GM12801 (cell line): ENCODE measurements at regions not wholly inside any gene's neighbourhood (a gene's known extent, or its start where the extent isn't known, plus 50 kb on each side); places are given as distances from the start of the nearest gene placed in this dataset.

ENCODE experiments used
- TF ChIP-seq, protein P1 (sequence below): IDR thresholded peaks from one replicate; pipeline ENCODE4 v1.5.1; 2011; ENCODE audit warnings: control low read depth; ENCODE audit not compliant: insufficient read length; ENCODE audit errors: extremely low read depth

DNA sequence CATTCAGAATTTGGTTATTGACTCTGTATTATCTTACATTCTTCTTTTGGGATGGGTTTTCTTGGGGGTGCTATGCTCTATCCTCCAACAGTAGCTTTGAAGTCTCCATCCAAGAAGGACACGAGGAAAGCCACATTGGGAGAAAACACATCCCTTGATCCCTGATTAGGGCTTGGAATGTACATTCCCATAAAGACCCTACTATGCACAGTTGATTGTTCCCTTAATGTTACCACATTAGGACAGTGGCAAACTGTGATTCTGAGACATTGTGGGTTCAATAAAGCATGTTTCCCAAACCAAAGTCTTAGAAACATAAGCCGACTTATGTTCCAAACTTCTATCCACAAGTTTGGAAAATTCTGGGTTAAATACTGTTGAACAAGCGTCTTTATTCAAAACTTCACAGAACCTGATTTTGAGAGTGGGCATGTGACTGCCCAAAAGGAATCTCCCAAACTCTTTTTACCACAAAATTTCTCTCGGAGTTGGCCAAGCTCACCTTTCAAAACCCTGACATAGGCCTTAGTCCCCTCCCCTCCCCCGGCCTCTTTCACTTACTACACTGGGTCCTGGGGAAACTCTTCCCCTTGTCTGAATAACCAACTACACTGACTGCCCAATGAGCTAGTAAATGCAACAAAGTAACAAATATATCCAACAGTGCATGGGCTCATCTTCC is 177.0 kb upstream of the KAZN start:
- TF ChIP-seq, protein P1, sequence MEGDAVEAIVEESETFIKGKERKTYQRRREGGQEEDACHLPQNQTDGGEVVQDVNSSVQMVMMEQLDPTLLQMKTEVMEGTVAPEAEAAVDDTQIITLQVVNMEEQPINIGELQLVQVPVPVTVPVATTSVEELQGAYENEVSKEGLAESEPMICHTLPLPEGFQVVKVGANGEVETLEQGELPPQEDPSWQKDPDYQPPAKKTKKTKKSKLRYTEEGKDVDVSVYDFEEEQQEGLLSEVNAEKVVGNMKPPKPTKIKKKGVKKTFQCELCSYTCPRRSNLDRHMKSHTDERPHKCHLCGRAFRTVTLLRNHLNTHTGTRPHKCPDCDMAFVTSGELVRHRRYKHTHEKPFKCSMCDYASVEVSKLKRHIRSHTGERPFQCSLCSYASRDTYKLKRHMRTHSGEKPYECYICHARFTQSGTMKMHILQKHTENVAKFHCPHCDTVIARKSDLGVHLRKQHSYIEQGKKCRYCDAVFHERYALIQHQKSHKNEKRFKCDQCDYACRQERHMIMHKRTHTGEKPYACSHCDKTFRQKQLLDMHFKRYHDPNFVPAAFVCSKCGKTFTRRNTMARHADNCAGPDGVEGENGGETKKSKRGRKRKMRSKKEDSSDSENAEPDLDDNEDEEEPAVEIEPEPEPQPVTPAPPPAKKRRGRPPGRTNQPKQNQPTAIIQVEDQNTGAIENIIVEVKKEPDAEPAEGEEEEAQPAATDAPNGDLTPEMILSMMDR, result no peak

- TF ChIP-seq, protein P1, result no peak
Observed at GRCh38 chr1:14421977-14422609, 176.4 kb upstream of the KAZN start.

DNA sequence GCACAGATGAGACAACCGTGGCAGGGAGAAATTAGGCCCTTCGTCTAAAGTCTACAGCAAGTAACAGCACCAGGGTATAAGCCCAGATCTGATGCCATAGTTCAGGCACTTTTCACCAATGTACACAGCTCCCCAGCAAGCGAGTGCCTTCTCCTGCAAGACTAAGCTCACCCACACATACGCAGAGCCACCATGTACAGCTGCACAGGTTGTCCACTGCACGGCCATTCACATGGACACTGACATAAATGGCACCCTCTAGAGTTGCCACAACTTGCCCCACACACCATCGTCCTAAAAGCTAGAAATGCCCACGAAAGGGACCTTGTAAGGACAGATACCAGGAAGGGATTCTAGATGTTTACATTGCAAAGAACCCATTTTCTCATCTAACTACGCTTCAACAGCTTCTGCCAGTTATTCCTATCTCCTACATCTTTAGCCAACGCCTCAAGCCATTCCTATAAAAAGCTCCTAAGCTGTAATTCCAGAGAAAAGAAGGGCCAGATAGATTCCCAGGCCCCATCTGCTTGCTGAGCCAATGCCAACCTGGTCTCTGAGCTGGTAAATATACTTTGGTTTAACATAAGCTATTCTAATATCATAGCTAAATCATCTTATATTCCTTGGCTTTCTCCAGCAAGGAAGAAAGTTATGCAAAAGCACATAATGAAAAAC is 174.0 kb upstream of the KAZN start:
- TF ChIP-seq, protein P1, result no peak

DNA sequence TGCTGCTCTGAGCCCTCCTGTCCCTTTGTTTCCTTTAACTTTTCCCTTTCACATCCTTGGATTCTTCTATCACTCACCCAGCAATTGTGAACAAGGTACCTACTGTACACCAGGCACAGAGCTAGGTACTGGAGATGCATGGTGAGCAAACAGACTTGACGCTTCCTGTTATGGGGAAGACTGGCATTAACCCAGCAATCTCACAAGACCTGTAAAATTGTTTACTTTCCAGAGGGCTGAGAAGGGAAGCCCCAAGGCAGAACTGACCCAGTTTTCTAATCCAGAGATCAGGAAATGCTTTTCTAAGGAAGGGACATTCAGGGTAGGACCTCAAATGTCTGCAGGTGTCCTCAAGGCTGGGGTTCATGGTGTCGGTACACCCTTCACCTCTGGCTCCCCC is 171.6 kb upstream of the KAZN start:
- TF ChIP-seq, protein P1, result no peak

GRCh38 chr1:14429577-14429976 is 168.9 kb upstream of the KAZN start:
- TF ChIP-seq, protein P1, result no peak

DNA sequence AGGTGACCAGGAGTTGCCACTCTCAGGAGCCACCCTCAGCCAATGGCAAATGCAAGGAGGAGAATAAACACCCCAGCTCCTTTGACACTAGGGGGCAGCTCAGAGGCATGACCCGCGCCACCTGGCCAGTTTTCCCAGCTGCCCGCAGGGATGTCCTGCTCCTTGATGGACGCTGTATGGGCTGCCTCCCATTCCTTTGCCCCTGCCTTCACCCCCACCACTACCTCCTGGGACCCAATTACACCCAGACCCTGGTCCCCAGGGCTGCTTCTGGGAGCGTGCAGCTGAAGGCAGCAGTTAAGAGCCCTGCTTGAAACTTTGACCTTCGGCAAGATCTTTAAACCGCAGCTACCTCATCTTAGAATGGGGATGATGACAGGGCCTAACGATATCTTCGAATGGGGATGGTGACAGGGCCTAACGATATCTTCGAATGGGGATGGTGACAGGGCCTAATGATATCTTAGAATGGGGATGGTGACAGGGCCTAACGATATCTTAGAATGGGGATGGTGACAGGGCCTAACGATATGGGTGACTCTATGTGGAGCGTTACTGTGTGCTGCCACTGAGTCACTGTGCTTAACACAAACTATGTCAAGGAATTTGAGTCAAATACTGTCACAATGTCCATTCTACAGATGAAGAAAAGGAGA is 163.0 kb upstream of the KAZN start:
- TF ChIP-seq, protein P1, result no peak

GRCh38 chr1:14437417-14437918 is 161.0 kb upstream of the KAZN start:
- TF ChIP-seq, protein P1, result no peak
